ENCODE measurements at regions not wholly inside any gene's neighbourhood (a gene's known extent, or its start where the extent isn't known, plus 50 kb on each side); places are given as distances from the start of the nearest gene placed in this dataset.

DNA sequence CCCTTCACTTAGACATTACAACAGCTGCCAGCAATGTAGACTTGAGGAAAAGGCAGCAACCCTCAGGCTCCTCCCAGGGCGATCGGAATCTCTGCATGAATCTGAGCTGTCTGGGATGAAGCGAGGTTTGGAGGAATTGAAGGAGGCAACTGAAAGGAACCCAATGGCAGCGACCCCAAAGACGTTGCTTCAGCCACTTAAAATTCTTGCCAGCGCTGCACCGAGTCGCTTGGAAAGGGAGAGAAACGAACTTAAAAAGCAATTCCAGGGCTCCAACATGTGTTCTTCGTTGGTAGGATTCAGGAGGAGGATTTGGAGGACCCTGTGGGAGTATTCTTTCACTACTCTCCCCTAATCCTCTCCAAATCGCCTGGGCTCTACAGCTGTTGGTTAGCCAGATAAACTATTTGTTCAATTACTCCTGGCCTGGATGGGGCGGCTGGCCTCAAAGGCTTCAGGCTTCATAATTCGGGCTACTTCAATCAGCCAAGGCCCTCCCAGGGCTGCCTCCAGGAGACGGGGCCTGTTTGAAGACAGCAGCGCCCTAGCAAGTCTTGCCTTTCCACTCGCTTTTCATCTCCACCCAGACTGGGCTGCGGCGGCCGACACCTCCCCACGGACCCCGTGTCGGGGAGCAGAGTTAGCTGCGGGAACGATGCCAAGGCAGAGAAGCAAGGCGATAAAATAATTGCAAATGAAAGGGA is 72.4 kb upstream of the TMEM45B start:
- TF ChIP-seq MAX (IDR thresholded peaks at IDR 0.05) (no peak), EP300 (IDR thresholded peaks at IDR 0.05) (no peak), ELK1 (IDR thresholded peaks at IDR 0.05; ENCODE audit: low read depth, low read length) (no peak), POLR2A (IDR thresholded peaks at IDR 0.05; ENCODE audit: low read length) (no peak), CHD2 (IDR thresholded peaks at IDR 0.05; ENCODE audit: low read length, partially characterized antibody) (no peak), REST (IDR thresholded peaks at IDR 0.05) (no peak), EHMT2 (IDR thresholded peaks at IDR 0.05; ENCODE audit: low read depth) (no peak), RAD21 (conservative IDR thresholded peaks at IDR 0.05 in 1 of 2, IDR thresholded peaks at IDR 0.05 in 1 of 2) (no peak), KDM1A (IDR thresholded peaks at IDR 0.05; ENCODE audit: low read depth) (no peak)
- TF ChIP-seq, protein P1, sequence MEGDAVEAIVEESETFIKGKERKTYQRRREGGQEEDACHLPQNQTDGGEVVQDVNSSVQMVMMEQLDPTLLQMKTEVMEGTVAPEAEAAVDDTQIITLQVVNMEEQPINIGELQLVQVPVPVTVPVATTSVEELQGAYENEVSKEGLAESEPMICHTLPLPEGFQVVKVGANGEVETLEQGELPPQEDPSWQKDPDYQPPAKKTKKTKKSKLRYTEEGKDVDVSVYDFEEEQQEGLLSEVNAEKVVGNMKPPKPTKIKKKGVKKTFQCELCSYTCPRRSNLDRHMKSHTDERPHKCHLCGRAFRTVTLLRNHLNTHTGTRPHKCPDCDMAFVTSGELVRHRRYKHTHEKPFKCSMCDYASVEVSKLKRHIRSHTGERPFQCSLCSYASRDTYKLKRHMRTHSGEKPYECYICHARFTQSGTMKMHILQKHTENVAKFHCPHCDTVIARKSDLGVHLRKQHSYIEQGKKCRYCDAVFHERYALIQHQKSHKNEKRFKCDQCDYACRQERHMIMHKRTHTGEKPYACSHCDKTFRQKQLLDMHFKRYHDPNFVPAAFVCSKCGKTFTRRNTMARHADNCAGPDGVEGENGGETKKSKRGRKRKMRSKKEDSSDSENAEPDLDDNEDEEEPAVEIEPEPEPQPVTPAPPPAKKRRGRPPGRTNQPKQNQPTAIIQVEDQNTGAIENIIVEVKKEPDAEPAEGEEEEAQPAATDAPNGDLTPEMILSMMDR (IDR thresholded peaks at IDR 0.05), result no peak
- TF ChIP-seq, protein P2, sequence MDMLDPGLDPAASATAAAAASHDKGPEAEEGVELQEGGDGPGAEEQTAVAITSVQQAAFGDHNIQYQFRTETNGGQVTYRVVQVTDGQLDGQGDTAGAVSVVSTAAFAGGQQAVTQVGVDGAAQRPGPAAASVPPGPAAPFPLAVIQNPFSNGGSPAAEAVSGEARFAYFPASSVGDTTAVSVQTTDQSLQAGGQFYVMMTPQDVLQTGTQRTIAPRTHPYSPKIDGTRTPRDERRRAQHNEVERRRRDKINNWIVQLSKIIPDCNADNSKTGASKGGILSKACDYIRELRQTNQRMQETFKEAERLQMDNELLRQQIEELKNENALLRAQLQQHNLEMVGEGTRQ (IDR thresholded peaks at IDR 0.05), result no peak

Measured in A549 (cell line).